DOHH2 (cell line): ENCODE measurements at regions not wholly inside any gene's neighbourhood (a gene's known extent, or its start where the extent isn't known, plus 50 kb on each side); places are given as distances from the start of the nearest gene placed in this dataset.

Experiments
- EZH2phosphoT487 ChIP-seq: fragments of 200-600 bp; sonication (generic); IDR thresholded peaks from 2 replicates; pipeline ENCODE4 v1.6.1; 2017; ENCODE audit warnings: borderline replicate concordance, mild to moderate bottlenecking, antibody characterized with exemption, low read length, moderate library complexity, mixed read lengths
- TF ChIP-seq, protein P1 (sequence below): fragments of 200-600 bp; sonication (generic); IDR thresholded peaks from one replicate; pipeline ENCODE4 v1.5.1; 2014; ENCODE audit warnings: antibody characterized with exemption, mild to moderate bottlenecking, low read depth, low read length; ENCODE audit not compliant: poor library complexity, severe bottlenecking

DNA sequence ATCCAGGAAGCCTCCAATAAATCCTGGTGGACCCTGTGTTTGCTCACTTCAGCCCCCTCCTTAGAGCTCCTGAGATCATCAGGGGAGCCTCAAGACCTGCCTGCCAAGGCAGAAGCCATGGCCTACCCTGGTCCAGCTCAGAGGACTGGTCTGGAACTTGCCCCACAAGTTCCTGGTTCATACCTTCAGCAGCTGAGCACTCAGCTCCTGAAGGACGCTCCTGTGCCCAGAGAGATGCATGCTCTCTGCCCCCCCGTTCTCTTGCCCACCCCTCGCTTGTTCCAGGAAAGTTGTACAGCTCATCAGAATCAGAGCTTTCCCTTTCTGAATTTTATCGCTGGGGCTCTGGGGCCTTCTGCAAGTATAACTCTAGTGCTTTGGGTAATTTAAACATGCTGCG is 210.5 kb upstream of the ISX start:
- TF ChIP-seq, protein P1, sequence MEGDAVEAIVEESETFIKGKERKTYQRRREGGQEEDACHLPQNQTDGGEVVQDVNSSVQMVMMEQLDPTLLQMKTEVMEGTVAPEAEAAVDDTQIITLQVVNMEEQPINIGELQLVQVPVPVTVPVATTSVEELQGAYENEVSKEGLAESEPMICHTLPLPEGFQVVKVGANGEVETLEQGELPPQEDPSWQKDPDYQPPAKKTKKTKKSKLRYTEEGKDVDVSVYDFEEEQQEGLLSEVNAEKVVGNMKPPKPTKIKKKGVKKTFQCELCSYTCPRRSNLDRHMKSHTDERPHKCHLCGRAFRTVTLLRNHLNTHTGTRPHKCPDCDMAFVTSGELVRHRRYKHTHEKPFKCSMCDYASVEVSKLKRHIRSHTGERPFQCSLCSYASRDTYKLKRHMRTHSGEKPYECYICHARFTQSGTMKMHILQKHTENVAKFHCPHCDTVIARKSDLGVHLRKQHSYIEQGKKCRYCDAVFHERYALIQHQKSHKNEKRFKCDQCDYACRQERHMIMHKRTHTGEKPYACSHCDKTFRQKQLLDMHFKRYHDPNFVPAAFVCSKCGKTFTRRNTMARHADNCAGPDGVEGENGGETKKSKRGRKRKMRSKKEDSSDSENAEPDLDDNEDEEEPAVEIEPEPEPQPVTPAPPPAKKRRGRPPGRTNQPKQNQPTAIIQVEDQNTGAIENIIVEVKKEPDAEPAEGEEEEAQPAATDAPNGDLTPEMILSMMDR, result no peak
- no peak for TF ChIP-seq EZH2phosphoT487
